Spleen (tissue), 11 donors: ENCODE measurements at regions not wholly inside any gene's neighbourhood (a gene's known extent, or its start where the extent isn't known, plus 50 kb on each side); places are given as distances from the start of the nearest gene placed in this dataset.

Experiments
- DNase-seq: peaks from one replicate; pipeline ENCODE4 v3.0.0-alpha.2; 2020
- H3K27ac ChIP-seq, 8 donors: fragments of 200-600 bp; sonication (generic) in 7 of 8; 1 replicate in 4 of 8; 2 replicates in 4 of 8; pipeline versions ENCODE4 v1.5.0 to v1.8.0; 2016 to 2021; ENCODE audit warnings: inconsistent platforms in 4 of 8, mild to moderate bottlenecking in 4 of 8, moderate library complexity in 1 of 8
- H3K27me3 ChIP-seq, 7 donors: fragments of 200-600 bp; sonication (generic) in 6 of 7; replicated peaks in 1 of 7; 1 replicate in 4 of 7; 2 replicates in 3 of 7; pipeline versions ENCODE4 v1.5.0 to v1.8.0; 2016 to 2021; ENCODE audit warnings: inconsistent platforms in 3 of 7, mild to moderate bottlenecking in 1 of 7
- H3K36me3 ChIP-seq, 6 donors: fragments of 200-600 bp; sonication (generic) in 5 of 6; 1 replicate in 4 of 6; 2 replicates in 2 of 6; pipeline versions ENCODE4 v1.5.0 to v1.8.0; 2016 to 2021; ENCODE audit warnings: inconsistent platforms in 2 of 6
- H3K4me1 ChIP-seq, 6 donors: fragments of 200-600 bp; sonication (generic) in 5 of 6; 1 replicate in 3 of 6; 2 replicates in 3 of 6; pipeline versions ENCODE4 v1.5.0 to v1.8.0; 2016 to 2021; ENCODE audit warnings: inconsistent platforms in 3 of 6
- H3K4me3 ChIP-seq, 8 donors: fragments of 200-600 bp; sonication (generic) in 7 of 8; 1 replicate in 4 of 8; 2 replicates in 4 of 8; pipeline versions ENCODE4 v1.5.0 to v1.8.0; 2016 to 2021; ENCODE audit warnings: inconsistent platforms in 4 of 8, mild to moderate bottlenecking in 4 of 8, moderate library complexity in 2 of 8
- H3K9me3 ChIP-seq, 8 donors: fragments of 200-600 bp; sonication (generic) in 7 of 8; 1 replicate in 4 of 8; 2 replicates in 4 of 8; pipeline versions ENCODE4 v1.5.0 to v1.8.0; 2016 to 2021; ENCODE audit warnings: inconsistent platforms in 4 of 8
- POLR2A ChIP-seq, 3 donors: fragments of 450-650 bp; IDR thresholded peaks; one replicate each; pipeline ENCODE4 v1.5.1; 2017; ENCODE audit warnings: antibody characterized with exemption in 3 of 3, mild to moderate bottlenecking in 1 of 3
- POLR2AphosphoS5 ChIP-seq, 3 donors: sonication (generic); formaldehyde crosslinking; IDR thresholded peaks; one replicate each; pipeline ENCODE4 v1.5.1; 2017; ENCODE audit warnings: antibody characterized with exemption in 3 of 3
- WGBS, 5 donors: extraction: QIAGEN DNeasy Blood & Tissue Kit in 3 of 5; methylation state at CpG; one replicate each; pipeline versions ENCODE4 v1.1.5 to v1.1.7; 2013 to 2018; 5-methylcytosine and 5-hydroxymethylcytosine counted together
- intact Hi-C: fragments of 100-400 bp; cut with DNase I; formaldehyde crosslinking; loops from one replicate; pipeline ENCODE4 v1.15.0; 2023; ENCODE audit warnings: low total_unique reads
- TF ChIP-seq, protein P1 (sequence below), 11 experiments: fragments of 200-600 bp in 7 of 11; fragments of 450-650 bp in 4 of 11; sonication (generic) in 4 of 11; IDR thresholded peaks in 8 of 11; conservative IDR thresholded peaks in 3 of 11; 1 replicate in 7 of 11; 2 replicates in 4 of 11; pipeline versions ENCODE4 v1.4.0 to v1.8.0; 2016 to 2021; ENCODE audit warnings: antibody characterized with exemption in 11 of 11, inconsistent platforms in 4 of 11, mild to moderate bottlenecking in 1 of 11
- donor health status: healthy with polysubstance abuse.
- donor health status: DM: no; HTN: no; CAD: no; lungs with moderate emphysema.
- donor health status: DM: no; HTN: no; CAD: no.
- donor health status: Bipolar disorder and iron deficiency.
- donor health status: healthy.
- donor health status: DM: no; HTN: no; CAD: no.
- donor health status: DM: yes; HTN: yes; CAD: no.

DNA sequence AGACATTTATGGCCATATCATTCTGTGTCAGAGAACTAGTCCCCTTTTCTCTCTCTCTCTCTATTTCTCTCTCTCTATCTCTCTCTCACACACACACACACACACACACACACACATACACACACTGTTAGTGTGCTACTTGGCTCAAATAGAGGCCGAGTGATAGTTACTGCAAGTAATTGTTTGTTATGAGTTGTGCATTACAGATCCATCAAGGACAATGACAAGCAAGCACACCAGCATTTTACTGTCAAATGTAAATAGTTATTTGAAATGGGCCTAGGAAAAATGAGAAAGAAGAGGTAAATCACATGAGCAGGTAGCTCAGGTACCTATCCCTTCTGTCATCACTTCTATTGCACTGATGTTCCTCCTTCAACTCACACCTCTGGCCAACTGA, 122.4 kb upstream of the CDH7 start:
- TF ChIP-seq POLR2AphosphoS5 (IDR thresholded peaks at IDR 0.05) (no peak), POLR2A (IDR thresholded peaks at IDR 0.05) (no peak)
- TF ChIP-seq, protein P1, sequence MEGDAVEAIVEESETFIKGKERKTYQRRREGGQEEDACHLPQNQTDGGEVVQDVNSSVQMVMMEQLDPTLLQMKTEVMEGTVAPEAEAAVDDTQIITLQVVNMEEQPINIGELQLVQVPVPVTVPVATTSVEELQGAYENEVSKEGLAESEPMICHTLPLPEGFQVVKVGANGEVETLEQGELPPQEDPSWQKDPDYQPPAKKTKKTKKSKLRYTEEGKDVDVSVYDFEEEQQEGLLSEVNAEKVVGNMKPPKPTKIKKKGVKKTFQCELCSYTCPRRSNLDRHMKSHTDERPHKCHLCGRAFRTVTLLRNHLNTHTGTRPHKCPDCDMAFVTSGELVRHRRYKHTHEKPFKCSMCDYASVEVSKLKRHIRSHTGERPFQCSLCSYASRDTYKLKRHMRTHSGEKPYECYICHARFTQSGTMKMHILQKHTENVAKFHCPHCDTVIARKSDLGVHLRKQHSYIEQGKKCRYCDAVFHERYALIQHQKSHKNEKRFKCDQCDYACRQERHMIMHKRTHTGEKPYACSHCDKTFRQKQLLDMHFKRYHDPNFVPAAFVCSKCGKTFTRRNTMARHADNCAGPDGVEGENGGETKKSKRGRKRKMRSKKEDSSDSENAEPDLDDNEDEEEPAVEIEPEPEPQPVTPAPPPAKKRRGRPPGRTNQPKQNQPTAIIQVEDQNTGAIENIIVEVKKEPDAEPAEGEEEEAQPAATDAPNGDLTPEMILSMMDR (IDR thresholded peaks at IDR 0.05 in 8 of 11, conservative IDR thresholded peaks at IDR 0.05 in 3 of 11), result no peak
- intact Hi-C loops, result no loop called here
- H3K9me3 ChIP-seq, result peaks cover 0 to 3% (median 0%) of the 10 kb centered on the region in 8 donors
- no peak overlapping the region for H3K27ac ChIP-seq
- no peaks in the 10 kb centered on the region for H3K4me1 ChIP-seq
- DNase-seq, result no peak
- no peaks in the 10 kb centered on the region for H3K27me3 ChIP-seq
- WGBS, 5 donors, result 82 to 93% (median 88%) methylated on average over 1 of the region's 1 CpG
- no peaks in the 10 kb centered on the region for H3K36me3 ChIP-seq
- H3K4me3 ChIP-seq, result no peak overlapping the region

DNA sequence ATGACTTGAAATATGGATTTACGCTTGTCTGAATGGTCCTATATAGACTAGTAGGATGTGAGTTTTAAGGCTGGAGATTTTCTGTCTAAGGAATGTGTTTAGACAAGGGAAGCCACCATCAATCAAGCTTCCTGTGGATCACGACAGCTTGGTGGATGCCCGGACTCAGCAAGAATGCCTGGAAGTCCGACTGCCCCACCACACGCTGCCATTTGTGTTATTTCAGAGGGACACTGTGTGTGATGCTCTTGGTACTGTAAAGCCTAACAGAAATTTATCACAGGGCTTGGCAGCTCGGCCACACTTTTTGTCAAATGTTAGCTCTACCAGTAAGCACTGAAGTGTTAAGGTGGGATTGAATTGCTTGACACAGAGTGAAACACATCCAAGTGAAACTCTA, 127.1 kb upstream of the CDH7 start:
- DNase-seq, result no peak
- H3K4me3 ChIP-seq, result no peak overlapping the region
- peaks cover 0 to 3% (median 0%) of the 10 kb centered on the region in 8 donors for H3K9me3 ChIP-seq
- no peaks in the 10 kb centered on the region for H3K4me1 ChIP-seq
- no peak overlapping the region for H3K27ac ChIP-seq
- intact Hi-C loops, result no loop called here
- TF ChIP-seq, protein P1 (IDR thresholded peaks at IDR 0.05 in 8 of 11, conservative IDR thresholded peaks at IDR 0.05 in 3 of 11), result no peak
- TF ChIP-seq POLR2A (IDR thresholded peaks at IDR 0.05) (no peak), POLR2AphosphoS5 (IDR thresholded peaks at IDR 0.05) (no peak)
- WGBS, 5 donors, result 47 to 59% (median 54%) methylated on average over 6 of the region's 6 CpGs
- H3K36me3 ChIP-seq, result no peaks in the 10 kb centered on the region
- H3K27me3 ChIP-seq, result no peaks in the 10 kb centered on the region

DNA sequence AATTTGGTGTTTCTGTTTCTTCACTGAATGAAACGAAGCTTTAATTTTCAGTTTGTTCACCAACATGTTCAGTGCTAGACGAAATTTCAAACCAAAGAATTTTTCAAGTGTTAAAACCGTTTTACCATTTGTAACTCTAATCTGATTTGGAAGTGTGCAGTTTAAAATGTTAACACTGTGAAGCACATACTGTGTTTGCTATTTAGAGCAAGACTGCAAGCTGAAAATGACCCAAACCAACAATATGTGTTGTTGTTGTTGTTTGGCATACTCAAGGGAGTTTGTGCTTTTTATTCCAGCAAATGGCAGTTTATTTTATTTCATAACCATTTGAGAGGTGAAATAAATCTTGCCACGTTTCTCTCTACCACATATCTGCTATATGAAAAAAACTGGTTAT, 128.4 kb upstream of the CDH7 start:
- no peaks in the 10 kb centered on the region for H3K27me3 ChIP-seq
- WGBS, 5 donors, result 54 to 72% (median 59%) methylated on average over 4 of the region's 4 CpGs
- H3K4me1 ChIP-seq, result no peaks in the 10 kb centered on the region
- intact Hi-C loops, result no loop called here
- TF ChIP-seq POLR2A (IDR thresholded peaks at IDR 0.05) (no peak), POLR2AphosphoS5 (IDR thresholded peaks at IDR 0.05) (no peak)
- TF ChIP-seq, protein P1 (IDR thresholded peaks at IDR 0.05 in 8 of 11, conservative IDR thresholded peaks at IDR 0.05 in 3 of 11), result no peak
- H3K4me3 ChIP-seq, result no peak overlapping the region
- H3K27ac ChIP-seq, result no peak overlapping the region
- H3K36me3 ChIP-seq, result no peaks in the 10 kb centered on the region
- H3K9me3 ChIP-seq, result peaks cover 0 to 3% (median 0%) of the 10 kb centered on the region in 8 donors
- no peak for DNase-seq

DNA sequence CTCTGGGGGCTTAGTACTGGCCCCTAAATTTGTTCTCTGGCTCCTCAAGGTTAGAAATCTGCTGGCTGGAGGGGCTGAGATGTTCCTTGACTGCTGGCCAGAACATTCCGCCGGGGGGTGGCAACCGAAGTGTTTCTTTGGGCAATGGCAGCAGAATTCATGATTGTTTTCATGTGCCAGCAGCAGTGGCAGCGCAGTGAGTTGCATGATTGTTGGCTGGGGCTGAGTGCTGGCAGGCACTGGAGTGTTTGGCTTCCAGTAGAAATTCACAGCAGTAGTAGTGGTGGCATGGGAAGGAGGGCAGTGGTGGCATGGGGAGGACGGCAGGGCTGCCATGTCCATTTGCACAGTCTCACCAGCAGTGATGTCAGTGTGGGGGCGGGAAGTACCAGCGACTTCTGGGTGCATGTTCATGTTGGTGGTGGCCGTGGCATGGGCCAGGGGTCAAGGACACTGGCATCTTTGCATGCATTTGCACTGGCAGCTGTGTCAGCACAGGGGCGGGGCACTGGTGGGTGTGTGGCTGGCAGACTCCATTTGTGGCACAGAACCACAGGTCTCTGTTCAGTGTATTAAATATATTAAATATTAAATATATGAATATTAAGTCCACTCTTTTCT, 130.6 kb upstream of the CDH7 start:
- no peaks in the 10 kb centered on the region for H3K36me3 ChIP-seq
- peaks cover 0 to 3% (median 0%) of the 10 kb centered on the region in 8 donors for H3K9me3 ChIP-seq
- DNase-seq, result no peak
- 82 to 88% (median 87%) methylated on average over 9 of the region's 9 CpGs for WGBS, 5 donors
- no peak for TF ChIP-seq POLR2A (IDR thresholded peaks at IDR 0.05)
- no peak for TF ChIP-seq POLR2AphosphoS5 (IDR thresholded peaks at IDR 0.05)
- TF ChIP-seq, protein P1 (IDR thresholded peaks at IDR 0.05 in 8 of 11, conservative IDR thresholded peaks at IDR 0.05 in 3 of 11), result no peak
- no peaks in the 10 kb centered on the region for H3K4me1 ChIP-seq
- H3K27ac ChIP-seq, result no peak overlapping the region
- intact Hi-C loops, result no loop called here
- H3K4me3 ChIP-seq, result no peak overlapping the region
- H3K27me3 ChIP-seq, result no peaks in the 10 kb centered on the region
